K562 (cell line): ENCODE measurements at regions not wholly inside any gene's neighbourhood (a gene's known extent, or its start where the extent isn't known, plus 50 kb on each side); places are given as distances from the start of the nearest gene placed in this dataset.
A peak's percentile ranks its signal among the peaks of the same experiment; 100 is the strongest.

Experiments used
- ATAC-seq: fragments of 200-7000 bp; cut with Tn5 transposase; 3 replicates; pipeline ENCODE4 v1.9.1; 2020; ENCODE audit warnings: moderate library complexity
- BruUV-seq: library from RNA; stranded (reverse); fragments of 400-500 nt; replicated peaks from 2 replicates; lab custom pipeline; 2021; lab: Mats Ljungman, UMichigan
- CTCF ChIA-PET: fragments of 300-600 bp; formaldehyde crosslinking; extraction: SDS; loops from one replicate; lab custom pipeline; 2021; ENCODE audit warnings: low intra/inter-chr PET ratio; lab: Yijun Ruan, JAX
- POLR2A ChIA-PET: fragments of 300-600, 350-650 bp; sonication (Branson Sonifier 250); formaldehyde crosslinking; extraction: SDS; loops from one replicate; lab custom pipeline; 2021; ENCODE audit warnings: antibody characterized with exemption, inconsistent platforms; lab: Yijun Ruan, JAX
- DNase-seq, 4 experiments: peaks; one replicate each; pipeline versions ENCODE4 v3.0.0 to v3.0.0-alpha.2; 2011 to 2018; ENCODE audit warnings: low spot score in 3 of 4, mixed read lengths in 3 of 4; ENCODE audit errors: extremely low read depth in 1 of 4
- FAIRE-seq: peaks from 2 replicates; lab custom pipeline; 2011; peaks lifted over from hg19 to GRCh38; lab: Jason Lieb, UNC
- H2AFZ ChIP-seq: 2 replicates; pipeline ENCODE4 v1.6.0; 2011; ENCODE audit warnings: low read depth, low read length, control low read depth, inconsistent platforms
- H3K27ac ChIP-seq: fragments of 200-600 bp; 3 replicates; pipeline ENCODE4 v1.8.0; 2011; ENCODE audit warnings: low read depth, mild to moderate bottlenecking, control low read depth, inconsistent platforms, low read length, moderate library complexity, mixed read lengths; ENCODE audit errors: extremely low read depth
- H3K27me3 ChIP-seq, 2 experiments: fragments of 300-600 bp in 1 of 2; 2 replicates in 1 of 2; 3 replicates in 1 of 2; pipeline versions ENCODE4 v1.6.0 to v1.8.0; 2011; ENCODE audit warnings: inconsistent platforms in 2 of 2, low read length in 2 of 2, mild to moderate bottlenecking in 1 of 2, mixed read lengths in 1 of 2, moderate library complexity in 1 of 2; ENCODE audit not compliant: control insufficient read depth in 2 of 2, insufficient read depth in 2 of 2
- H3K36me3 ChIP-seq: fragments of 300-600 bp; 3 replicates; pipeline ENCODE4 v1.8.0; 2011; ENCODE audit warnings: mild to moderate bottlenecking, low read length, inconsistent platforms; ENCODE audit not compliant: control insufficient read depth, insufficient read depth
- H3K4me1 ChIP-seq, 2 experiments: fragments of 200-600 bp in 1 of 2; replicated peaks in 1 of 2; 2 replicates in 1 of 2; 3 replicates in 1 of 2; pipeline versions ENCODE4 v1.5.1 to v1.8.0; 2011; ENCODE audit warnings: inconsistent platforms in 2 of 2, low read length in 2 of 2, mild to moderate bottlenecking in 1 of 2, mixed read lengths in 1 of 2, moderate library complexity in 1 of 2; ENCODE audit not compliant: control insufficient read depth in 2 of 2, insufficient read depth in 2 of 2
- H3K4me2 ChIP-seq: 2 replicates; pipeline ENCODE4 v1.6.1; 2011; ENCODE audit warnings: low read length, control low read depth, inconsistent platforms, mixed read lengths; ENCODE audit not compliant: insufficient read depth
- H3K4me3 ChIP-seq: fragments of 200-600 bp; sonication (generic), shearing (Covaris generic); 2 replicates; pipeline ENCODE4 v1.5.1; 2016; ENCODE audit warnings: control low read depth, inconsistent platforms
- H3K79me2 ChIP-seq: fragments of 200-600 bp; 3 replicates; pipeline ENCODE4 v1.8.0; 2011; ENCODE audit warnings: low read length, inconsistent platforms; ENCODE audit not compliant: control insufficient read depth, insufficient read depth
- H3K9ac ChIP-seq, 2 experiments: 2 replicates each; pipeline versions ENCODE4 v1.6.0 to v1.6.1; 2011; ENCODE audit warnings: low read depth in 2 of 2, low read length in 2 of 2, control low read depth in 1 of 2, inconsistent platforms in 1 of 2, mild to moderate bottlenecking in 1 of 2, mixed read lengths in 1 of 2; ENCODE audit not compliant: insufficient read depth in 1 of 2
- H3K9me1 ChIP-seq: one replicate; pipeline ENCODE4 v1.6.0; 2011; ENCODE audit warnings: inconsistent platforms, mild to moderate bottlenecking, low read length, moderate library complexity; ENCODE audit not compliant: control insufficient read depth, insufficient read depth
- H3K9me3 ChIP-seq: replicated peaks from 2 replicates; pipeline ENCODE4 v1.5.1; 2011; ENCODE audit warnings: low read depth, low read length, inconsistent platforms; ENCODE audit not compliant: control insufficient read depth, insufficient read depth
- H4K20me1 ChIP-seq: replicated peaks from 2 replicates; pipeline ENCODE4 v1.6.1; 2011; ENCODE audit warnings: low read length, inconsistent platforms, mixed read lengths; ENCODE audit not compliant: control insufficient read depth, insufficient read depth
- ELF2 ChIP-seq: fragments of 250-450 bp; sonication (Bioruptor Pico); IDR thresholded peaks from 2 replicates; pipeline ENCODE4 v1.5.0; 2021; ENCODE audit warnings: mild to moderate bottlenecking
- EWSR1 ChIP-seq: fragments of 450-650 bp; IDR thresholded peaks from 2 replicates; pipeline ENCODE4 v1.6.1; 2018; ENCODE audit warnings: borderline replicate concordance, mild to moderate bottlenecking, low read depth, moderate library complexity; ENCODE audit not compliant: partially characterized antibody
- FOXM1 ChIP-seq, 2 experiments: fragments of 450-650 bp in 1 of 2; sonication (generic) in 1 of 2; formaldehyde crosslinking in 1 of 2; IDR thresholded peaks; 2 replicates each; pipeline versions ENCODE4 v1.6.1 to v1.9.0; 2017 to 2022; ENCODE audit warnings: low read depth in 2 of 2, mild to moderate bottlenecking in 2 of 2, missing genetic modification reagents in 1 of 2, moderate library complexity in 1 of 2
- NFRKB ChIP-seq: fragments of 450-650 bp; IDR thresholded peaks from 2 replicates; pipeline ENCODE4 v1.6.1; 2016; ENCODE audit warnings: low read depth
- ZC3H11A ChIP-seq: IDR thresholded peaks from 2 replicates; pipeline ENCODE4 v1.6.1; 2012; ENCODE audit warnings: low read depth, low read length, improper control_type of control experiment
- ZNF24 ChIP-seq: fragments of 450-650 bp; IDR thresholded peaks from 2 replicates; pipeline ENCODE4 v1.6.1; 2016
- WGBS: fragments of 100-300 bp; shearing (Covaris generic); methylation state at CpG from one replicate; pipeline ENCODE4 v1.1.6; 2016; ENCODE audit warnings: low coverage, mixed read lengths; ENCODE audit not compliant: insufficient coverage; ENCODE audit errors: missing lambda C conversion rate; 5-methylcytosine and 5-hydroxymethylcytosine counted together
- in situ Hi-C: fragments of 300-500 bp; cut with MboI; formaldehyde crosslinking; loops from 4 replicates; pipeline ENCODE4 v1.15.0; 2018; ENCODE audit warnings: inconsistent platforms, mixed read lengths
- intact Hi-C: fragments of 100-400 bp; cut with micrococcal nuclease; formaldehyde crosslinking; loops from 2 replicates; pipeline ENCODE4 v1.14.2; 2022
- TF ChIP-seq, protein P1 (sequence below): sonication (generic); IDR thresholded peaks from 2 replicates; pipeline ENCODE4 v1.6.1; 2016
- TF ChIP-seq, protein P2 (sequence below): sonication (generic); formaldehyde crosslinking; IDR thresholded peaks from 2 replicates; pipeline ENCODE4 v1.5.0; 2020; ENCODE audit warnings: missing genetic modification reagents

DNA sequence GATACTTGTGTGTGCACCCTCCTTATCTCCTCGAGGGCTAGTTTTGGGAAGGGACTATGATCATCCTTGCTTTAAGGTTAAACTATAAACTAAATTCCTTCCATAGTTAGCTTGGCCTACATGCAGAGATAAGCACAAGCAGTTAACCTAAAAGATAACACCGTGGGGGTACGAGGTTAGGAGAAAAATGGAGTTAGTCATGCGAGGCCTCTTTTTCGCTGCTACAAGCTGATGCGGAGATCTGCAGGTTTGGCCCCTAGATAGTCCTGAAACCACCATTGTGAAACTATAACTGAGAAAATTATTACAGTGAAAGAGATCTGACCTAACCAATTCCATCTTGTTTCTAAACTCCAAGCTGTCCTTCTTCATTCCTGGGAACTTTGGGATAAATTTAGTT, 113.7 kb upstream of the ZKSCAN2 start:
- FAIRE-seq = no peak
- H3K4me3 ChIP-seq = no peak overlapping the region
- no peaks in the 10 kb centered on the region for H3K9me1 ChIP-seq
- no peaks in the 10 kb centered on the region for H3K4me1 ChIP-seq
- H3K27me3 ChIP-seq = no peaks in the 10 kb centered on the region
- no peak for ATAC-seq
- no peak overlapping the region for H3K9ac ChIP-seq
- no peak overlapping the region for H3K27ac ChIP-seq
- WGBS = 1% methylated on average over 6 of the region's 6 CpGs
- no TSS peak for BruUV-seq
- H3K4me2 ChIP-seq = no peak overlapping the region
- H2AFZ ChIP-seq = no peak overlapping the region
- ChIA-PET POLR2A (interaction anchor here (0.7 to 1.0 kb wide), 2 partner anchors 17 to 92 kb away, joined by 3 read pairs; no protein-coding TSS in a partner anchor), CTCF (interaction anchor here (1.7 kb wide), 1 partner anchor 138 kb away, joined by 6 read pairs; no protein-coding TSS in a partner anchor)
- in situ Hi-C loops = no loop called here
- H4K20me1 ChIP-seq = no peaks in the 10 kb centered on the region
- TF ChIP-seq, protein P1, sequence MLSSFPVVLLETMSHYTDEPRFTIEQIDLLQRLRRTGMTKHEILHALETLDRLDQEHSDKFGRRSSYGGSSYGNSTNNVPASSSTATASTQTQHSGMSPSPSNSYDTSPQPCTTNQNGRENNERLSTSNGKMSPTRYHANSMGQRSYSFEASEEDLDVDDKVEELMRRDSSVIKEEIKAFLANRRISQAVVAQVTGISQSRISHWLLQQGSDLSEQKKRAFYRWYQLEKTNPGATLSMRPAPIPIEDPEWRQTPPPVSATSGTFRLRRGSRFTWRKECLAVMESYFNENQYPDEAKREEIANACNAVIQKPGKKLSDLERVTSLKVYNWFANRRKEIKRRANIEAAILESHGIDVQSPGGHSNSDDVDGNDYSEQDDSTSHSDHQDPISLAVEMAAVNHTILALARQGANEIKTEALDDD = 0 out of 2 replicates have a peak, but pooled peaks have one; percentile 19
- TF ChIP-seq ELF2 (CRISPR knock-in tag) (no peak), NFRKB (no peak), FOXM1 (IDR thresholded peaks at IDR 0.05; ENCODE audit: low read depth) (no peak), FOXM1 (CRISPR knock-in tag; IDR thresholded peaks at IDR 0.05; ENCODE audit: low read depth) (no peak)
- H3K36me3 ChIP-seq = no peaks in the 10 kb centered on the region
- H3K9me3 ChIP-seq = no peaks in the 10 kb centered on the region
- H3K79me2 ChIP-seq = no peaks in the 10 kb centered on the region
- intact Hi-C loops = loop anchor here (5.0 kb wide), 1 partner anchor 139 kb away; no protein-coding TSS in a partner anchor
- no peak for DNase-seq

DNA sequence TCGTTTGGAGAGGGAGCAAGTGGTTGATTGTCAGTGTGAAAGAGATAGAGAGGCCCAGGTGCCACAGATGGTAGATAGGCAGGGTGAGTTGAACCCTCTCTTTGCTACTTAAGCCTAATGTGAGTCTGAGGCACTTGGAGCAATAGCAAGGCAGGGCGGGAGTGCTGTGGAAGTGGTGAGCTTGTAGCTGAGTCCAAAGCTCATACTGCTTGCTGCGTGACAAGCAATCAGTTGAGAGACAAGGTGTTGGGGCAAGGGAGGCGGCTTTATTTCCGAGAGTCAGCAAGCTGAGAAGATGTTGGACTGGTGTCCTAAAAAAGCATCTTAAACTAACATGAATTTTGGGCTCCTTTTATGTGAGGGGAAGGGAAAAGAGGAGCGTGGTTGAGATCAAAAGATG, 112.9 kb upstream of the ZKSCAN2 start:
- FAIRE-seq (no peak), DNase-seq (no peak), ATAC-seq (no peak)
- Histone ChIP-seq H3K4me2 (no peak overlapping the region), H3K9me3 (no peaks in the 10 kb centered on the region), H3K27me3 (no peaks in the 10 kb centered on the region), H4K20me1 (no peaks in the 10 kb centered on the region), H3K79me2 (no peaks in the 10 kb centered on the region), H3K9ac (no peak overlapping the region), H2AFZ (no peak overlapping the region), H3K9me1 (no peaks in the 10 kb centered on the region), H3K4me3 (no peak overlapping the region), H3K27ac (no peak overlapping the region), H3K36me3 (no peaks in the 10 kb centered on the region), H3K4me1 (no peaks in the 10 kb centered on the region)
- in situ Hi-C loops = no loop called here
- 0% methylated on average over 6 of the region's 6 CpGs for WGBS
- ChIA-PET CTCF (no interaction called here), POLR2A (interaction anchor here (0.6 kb wide), 1 partner anchor 69 kb away, joined by 3 read pairs; no protein-coding TSS in a partner anchor)
- no TSS peak for BruUV-seq
- intact Hi-C loops = loop anchor here (5.0 kb wide), 1 partner anchor 138 kb away; no protein-coding TSS in a partner anchor
- TF ChIP-seq EWSR1 = no peak
- TF ChIP-seq, protein P2, sequence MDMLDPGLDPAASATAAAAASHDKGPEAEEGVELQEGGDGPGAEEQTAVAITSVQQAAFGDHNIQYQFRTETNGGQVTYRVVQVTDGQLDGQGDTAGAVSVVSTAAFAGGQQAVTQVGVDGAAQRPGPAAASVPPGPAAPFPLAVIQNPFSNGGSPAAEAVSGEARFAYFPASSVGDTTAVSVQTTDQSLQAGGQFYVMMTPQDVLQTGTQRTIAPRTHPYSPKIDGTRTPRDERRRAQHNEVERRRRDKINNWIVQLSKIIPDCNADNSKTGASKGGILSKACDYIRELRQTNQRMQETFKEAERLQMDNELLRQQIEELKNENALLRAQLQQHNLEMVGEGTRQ (CRISPR knock-in tag) = no peak
- TF ChIP-seq ZNF24 = no peak
- TF ChIP-seq ZC3H11A = no peak
